ENCODE measurements at regions not wholly inside any gene's neighbourhood (a gene's known extent, or its start where the extent isn't known, plus 50 kb on each side); places are given as distances from the start of the nearest gene placed in this dataset.
A peak's percentile ranks its signal among the peaks of the same experiment; 100 is the strongest.

GRCh38 chr18:30450927-30451326 is 591.6 kb downstream of the DSC3 start:
- Histone ChIP-seq H4K8ac (ENCODE audit: extremely low read depth, insufficient read depth, low read length) (no peak overlapping the region), H4K5ac (ENCODE audit: insufficient read length, low read depth, low read length) (no peak overlapping the region), H2AFZ (ENCODE audit: low read length) (peak overlapping the region; percentile 55), H3K79me1 (ENCODE audit: low read depth, low read length) (no peaks in the 10 kb centered on the region), H3K23me2 (ENCODE audit: low read depth, low read length) (no peaks in the 10 kb centered on the region), H3K56ac (replicated peaks; ENCODE audit: insufficient read length, low read depth, low read length) (no peak overlapping the region), H2BK15ac (ENCODE audit: low read length) (no peak overlapping the region), H3K36me3 (ENCODE audit: control insufficient read depth in 2 of 4, insufficient read depth in 4 of 4, low read length in 3 of 4) (no peaks in the 10 kb centered on the region), H2BK20ac (ENCODE audit: low read length) (no peak overlapping the region), H3K27ac (ENCODE audit: low read depth, low read length) (no peak overlapping the region), H3K4me3 (ENCODE audit: extremely low read depth in 1 of 4, insufficient read depth in 2 of 4, low read depth in 3 of 4, low read length in 4 of 4) (no peak overlapping the region), H2AK5ac (ENCODE audit: low read depth, low read length) (no peak overlapping the region), H3K9ac (replicated peaks in 1 of 4; ENCODE audit: extremely low read depth in 1 of 4, low read depth in 3 of 4, low read length in 3 of 4) (no peak overlapping the region), H3K9me3 (ENCODE audit: insufficient read depth in 2 of 2, low read depth in 1 of 2, low read length in 1 of 2) (no peaks in the 10 kb centered on the region), H3K79me2 (ENCODE audit: control insufficient read depth in 1 of 2, insufficient read depth in 2 of 2, low read length in 2 of 2) (no peaks in the 10 kb centered on the region), H3K27me3 (replicated peaks in 1 of 4; ENCODE audit: control insufficient read depth in 3 of 4, extremely low read depth in 1 of 4, insufficient read depth in 3 of 4, low read length in 3 of 4) (no peaks in the 10 kb centered on the region), H4K91ac (replicated peaks; ENCODE audit: insufficient read length, low read length) (no peak overlapping the region), H3K18ac (ENCODE audit: extremely low read depth, low read length) (no peak overlapping the region), H4K20me1 (replicated peaks in 1 of 2; ENCODE audit: control insufficient read depth in 1 of 2, insufficient read depth in 2 of 2, low read length in 2 of 2) (no peaks in the 10 kb centered on the region), H3K4ac (replicated peaks; ENCODE audit: insufficient read length, low read depth, low read length) (no peak overlapping the region), H3K4me2 (ENCODE audit: insufficient read depth in 1 of 2, low read depth in 2 of 2, low read length in 2 of 2) (no peak overlapping the region), H2BK120ac (replicated peaks; ENCODE audit: low read depth, low read length) (no peak overlapping the region), H2BK12ac (ENCODE audit: low read depth, low read length) (no peak overlapping the region), H3K14ac (ENCODE audit: insufficient read length) (no peak overlapping the region), H3K23ac (ENCODE audit: insufficient read length) (no peak overlapping the region), H2BK5ac (ENCODE audit: low read depth, low read length) (no peak overlapping the region), H3K4me1 (replicated peaks in 1 of 4; ENCODE audit: control insufficient read depth in 3 of 4, insufficient read depth in 4 of 4, low read length in 3 of 4) (peaks cover 0 to 2% (median 0%) of the 10 kb centered on the region in 4 experiments; a peak in 1 of 7 replicates)
- FAIRE-seq (no peak), DNase-seq (ENCODE audit: low read depth in 1 of 2, low spot score in 2 of 2) (no peak)
- POLR2A ChIA-PET (ENCODE audit: partially characterized antibody), result no interaction called here
- no peak for TF ChIP-seq SRF (IDR thresholded peaks at IDR 0.05; ENCODE audit: low read depth, low read length)
- CTCF ChIA-PET (ENCODE audit: partially characterized antibody), result no interaction called here
- 98% methylated on average over 2 of the region's 2 CpGs; no CpG with 5 or more reads in 1 of the 2 experiments for WGBS, 2 experiments (ENCODE audit: extremely low coverage in 1 of 2, insufficient coverage in 1 of 2, insufficient read length in 1 of 2, insufficient replicate concordance in 2 of 2, low coverage in 1 of 2, low lambda C conversion rate in 2 of 2, missing lambda C conversion rate in 1 of 2)
